ENCODE measurements at regions not wholly inside any gene's neighbourhood (a gene's known extent, or its start where the extent isn't known, plus 50 kb on each side); places are given as distances from the start of the nearest gene placed in this dataset.

- no peak for DNase-seq
- no peaks in the 10 kb centered on the region for H3K4me1 ChIP-seq
- H3K27me3 ChIP-seq (ENCODE audit: insufficient read depth in 3 of 3, low read length in 2 of 3), result peaks cover 0 to 11% (median 0%) of the 10 kb centered on the region in 3 donors
- no peak for TF ChIP-seq CTCF (IDR thresholded peaks at IDR 0.05)
- intact Hi-C loops (cut with DNase I), result no loop called here
- ATAC-seq, result no peak
- 91 to 93% (median 92%) methylated on average over 2 of the region's 2 CpGs for WGBS, 3 donors
- H3K36me3 ChIP-seq (ENCODE audit: insufficient read depth in 1 of 2, low read depth in 1 of 2), result no peaks in the 10 kb centered on the region
- no peak overlapping the region for H3K4me3 ChIP-seq
- H3K27ac ChIP-seq, result no peak overlapping the region
- no peaks in the 10 kb centered on the region for H3K9me3 ChIP-seq
Observed at GRCh38 chr20:22914291-22914690, 120.8 kb upstream of the SSTR4 start.

GRCh38 chr20:22915512-22915911 lies 119.6 kb upstream of the SSTR4 start:
- 80 to 93% (median 92%) methylated on average over 2 of the region's 2 CpGs for WGBS, 3 donors
- no peaks in the 10 kb centered on the region for H3K36me3 ChIP-seq (ENCODE audit: insufficient read depth in 1 of 2, low read depth in 1 of 2)
- H3K4me1 ChIP-seq, result no peaks in the 10 kb centered on the region
- ATAC-seq (no peak), DNase-seq (no peak)
- H3K27me3 ChIP-seq (ENCODE audit: insufficient read depth in 3 of 3, low read length in 2 of 3), result peaks cover 0 to 5% (median 0%) of the 10 kb centered on the region in 3 donors
- H3K4me3 ChIP-seq, result no peak overlapping the region
- intact Hi-C loops (cut with DNase I), result no loop called here
- no peaks in the 10 kb centered on the region for H3K9me3 ChIP-seq
- no peak for TF ChIP-seq CTCF (IDR thresholded peaks at IDR 0.05)
- H3K27ac ChIP-seq, result no peak overlapping the region

GRCh38 chr20:22916021-22916842 lies 118.9 kb upstream of the SSTR4 start:
- Histone ChIP-seq H3K4me1 (no peaks in the 10 kb centered on the region), H3K36me3 (ENCODE audit: insufficient read depth in 1 of 2, low read depth in 1 of 2) (no peaks in the 10 kb centered on the region), H3K9me3 (no peaks in the 10 kb centered on the region), H3K4me3 (no peak overlapping the region), H3K27ac (no peak overlapping the region), H3K27me3 (ENCODE audit: insufficient read depth in 3 of 3, low read length in 2 of 3) (peaks cover 0 to 5% (median 0%) of the 10 kb centered on the region in 3 donors)
- WGBS, 3 donors, result 68 to 80% (median 70%) methylated on average over 12 of the region's 12 CpGs
- intact Hi-C loops (cut with DNase I), result no loop called here
- TF ChIP-seq CTCF (IDR thresholded peaks at IDR 0.05), result no peak
- DNase-seq, result no peak
- ATAC-seq, result no peak

GRCh38 chr20:22918286-22918983 lies 116.7 kb upstream of the SSTR4 start:
- intact Hi-C loops (cut with DNase I), result no loop called here

More at GRCh38 chr20:22918286-22918983, 116.7 kb upstream of the SSTR4 start:
- Histone ChIP-seq H3K4me1 (no peaks in the 10 kb centered on the region), H3K4me3 (no peak overlapping the region), H3K9me3 (no peaks in the 10 kb centered on the region), H3K27ac (no peak overlapping the region), H3K36me3 (ENCODE audit: insufficient read depth in 1 of 2, low read depth in 1 of 2) (no peaks in the 10 kb centered on the region), H3K27me3 (ENCODE audit: insufficient read depth in 3 of 3, low read length in 2 of 3) (peaks cover 0 to 5% (median 0%) of the 10 kb centered on the region in 3 donors)
- DNase-seq (no peak), ATAC-seq (no peak)
- TF ChIP-seq CTCF (IDR thresholded peaks at IDR 0.05), result no peak

All from psoas muscle (tissue), 7 donors.